Cardiac muscle cell (in vitro differentiated cells and primary cell): ENCODE measurements at regions not wholly inside any gene's neighbourhood (a gene's known extent, or its start where the extent isn't known, plus 50 kb on each side); places are given as distances from the start of the nearest gene placed in this dataset.

Source experiments
- DNase-seq, 2 donors: peaks; one replicate each; pipeline versions ENCODE4 v3.0.0 to v3.0.0-alpha.2; 2010 to 2017; ENCODE audit warnings: low read depth in 1 of 2, low spot score in 1 of 2
- H3K27ac ChIP-seq: fragments of 200-600 bp; sonication (generic); 2 replicates; pipeline ENCODE4 v1.5.1; 2016
- H3K27me3 ChIP-seq: fragments of 200-600 bp; sonication (generic); 2 replicates; pipeline ENCODE4 v1.6.0; 2016; ENCODE audit warnings: control low read depth
- H3K36me3 ChIP-seq: fragments of 200-600 bp; sonication (generic); 2 replicates; pipeline ENCODE4 v1.5.1; 2016; ENCODE audit warnings: control low read depth
- H3K4me1 ChIP-seq: fragments of 200-600 bp; sonication (generic); 2 replicates; pipeline ENCODE4 v1.8.1; 2017; ENCODE audit warnings: low read depth, mild to moderate bottlenecking, mixed run types
- H3K4me3 ChIP-seq: fragments of 200-600 bp; sonication (generic); 2 replicates; pipeline ENCODE4 v1.5.1; 2016; ENCODE audit warnings: mild to moderate bottlenecking
- H3K9me3 ChIP-seq: fragments of 200-600 bp; sonication (generic); 2 replicates; pipeline ENCODE4 v1.5.1; 2017; ENCODE audit warnings: low read depth, mild to moderate bottlenecking, control low read depth
- TF ChIP-seq, protein P1 (sequence below): IDR thresholded peaks from 2 replicates; pipeline ENCODE4 v1.5.1; 2012; ENCODE audit warnings: low read depth, mild to moderate bottlenecking, low read length

GRCh38 chr9:25613709-25614108, 64.5 kb downstream of the TUSC1 start:
- no peaks in the 10 kb centered on the region for H3K36me3 ChIP-seq
- TF ChIP-seq, protein P1, sequence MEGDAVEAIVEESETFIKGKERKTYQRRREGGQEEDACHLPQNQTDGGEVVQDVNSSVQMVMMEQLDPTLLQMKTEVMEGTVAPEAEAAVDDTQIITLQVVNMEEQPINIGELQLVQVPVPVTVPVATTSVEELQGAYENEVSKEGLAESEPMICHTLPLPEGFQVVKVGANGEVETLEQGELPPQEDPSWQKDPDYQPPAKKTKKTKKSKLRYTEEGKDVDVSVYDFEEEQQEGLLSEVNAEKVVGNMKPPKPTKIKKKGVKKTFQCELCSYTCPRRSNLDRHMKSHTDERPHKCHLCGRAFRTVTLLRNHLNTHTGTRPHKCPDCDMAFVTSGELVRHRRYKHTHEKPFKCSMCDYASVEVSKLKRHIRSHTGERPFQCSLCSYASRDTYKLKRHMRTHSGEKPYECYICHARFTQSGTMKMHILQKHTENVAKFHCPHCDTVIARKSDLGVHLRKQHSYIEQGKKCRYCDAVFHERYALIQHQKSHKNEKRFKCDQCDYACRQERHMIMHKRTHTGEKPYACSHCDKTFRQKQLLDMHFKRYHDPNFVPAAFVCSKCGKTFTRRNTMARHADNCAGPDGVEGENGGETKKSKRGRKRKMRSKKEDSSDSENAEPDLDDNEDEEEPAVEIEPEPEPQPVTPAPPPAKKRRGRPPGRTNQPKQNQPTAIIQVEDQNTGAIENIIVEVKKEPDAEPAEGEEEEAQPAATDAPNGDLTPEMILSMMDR: no peak
- DNase-seq: no peak

DNA sequence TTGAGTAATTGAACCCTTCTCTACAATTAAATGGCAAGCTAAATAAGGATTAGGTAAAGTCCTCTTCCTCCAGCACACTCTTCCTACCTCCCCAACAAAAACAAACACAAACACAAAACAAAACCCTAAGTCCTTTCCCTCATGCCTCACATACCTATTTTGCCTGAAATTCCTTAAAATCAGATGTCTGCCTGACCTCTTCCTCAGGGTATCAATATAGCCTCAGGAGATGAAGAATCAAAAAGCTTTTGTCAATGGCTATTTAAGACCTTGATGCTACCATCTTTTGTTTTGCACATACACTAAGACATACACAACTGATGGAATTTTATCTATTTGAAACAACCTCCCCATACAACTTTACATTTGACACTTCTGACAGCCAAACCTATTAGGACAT, 75.1 kb downstream of the TUSC1 start:
- DNase-seq: no peak
- no peak overlapping the region for H3K4me3 ChIP-seq
- H3K4me1 ChIP-seq: no peaks in the 10 kb centered on the region

More at GRCh38 chr9:25613709-25614108, 64.5 kb downstream of the TUSC1 start:
- Histone ChIP-seq H3K4me1 (no peaks in the 10 kb centered on the region), H3K4me3 (no peak overlapping the region), H3K9me3 (no peaks in the 10 kb centered on the region), H3K27ac (no peak overlapping the region), H3K27me3 (no peaks in the 10 kb centered on the region)

GRCh38 chr9:25602400-25603044, 75.7 kb downstream of the TUSC1 start:
- Histone ChIP-seq H3K27me3 (no peaks in the 10 kb centered on the region), H3K27ac (no peak overlapping the region), H3K4me3 (no peak overlapping the region), H3K4me1 (no peaks in the 10 kb centered on the region), H3K36me3 (no peaks in the 10 kb centered on the region), H3K9me3 (no peaks in the 10 kb centered on the region)
- DNase-seq: no peak
- TF ChIP-seq, protein P1: no peak

More for the DNA sequence above, 75.1 kb downstream of the TUSC1 start:
- H3K27ac ChIP-seq: no peak overlapping the region
- no peaks in the 10 kb centered on the region for H3K9me3 ChIP-seq
- no peaks in the 10 kb centered on the region for H3K27me3 ChIP-seq
- TF ChIP-seq, protein P1: no peak
- no peaks in the 10 kb centered on the region for H3K36me3 ChIP-seq

DNA sequence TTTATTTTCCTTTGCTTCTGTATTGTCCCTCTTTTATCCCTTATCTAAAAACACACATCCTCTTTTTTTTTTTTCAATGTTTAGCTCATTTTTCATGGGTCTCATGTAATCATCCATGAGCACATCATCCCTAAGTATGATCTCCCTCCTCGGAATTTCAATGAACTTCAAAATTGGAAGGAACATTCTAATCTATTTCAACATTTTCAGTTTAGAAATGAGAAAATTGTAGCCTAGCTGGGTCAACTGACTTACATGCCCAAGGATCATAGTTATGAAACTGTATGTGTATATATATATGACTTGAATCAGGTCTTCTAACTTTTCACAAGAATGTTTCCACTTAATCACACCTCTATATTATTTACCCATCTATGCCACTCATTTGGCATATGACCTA, 77.7 kb downstream of the TUSC1 start:
- Histone ChIP-seq H3K4me1 (no peaks in the 10 kb centered on the region), H3K27me3 (no peaks in the 10 kb centered on the region), H3K4me3 (no peak overlapping the region), H3K36me3 (no peaks in the 10 kb centered on the region), H3K27ac (no peak overlapping the region), H3K9me3 (no peaks in the 10 kb centered on the region)
- TF ChIP-seq, protein P1: no peak
- no peak for DNase-seq

- H3K4me1 ChIP-seq: no peaks in the 10 kb centered on the region
- DNase-seq: no peak
- no peaks in the 10 kb centered on the region for H3K9me3 ChIP-seq
- TF ChIP-seq, protein P1: no peak
- no peak overlapping the region for H3K27ac ChIP-seq
- no peaks in the 10 kb centered on the region for H3K36me3 ChIP-seq
- H3K27me3 ChIP-seq: no peaks in the 10 kb centered on the region
- H3K4me3 ChIP-seq: no peak overlapping the region
Observed at GRCh38 chr9:25584611-25585010, 93.6 kb downstream of the TUSC1 start.

DNA sequence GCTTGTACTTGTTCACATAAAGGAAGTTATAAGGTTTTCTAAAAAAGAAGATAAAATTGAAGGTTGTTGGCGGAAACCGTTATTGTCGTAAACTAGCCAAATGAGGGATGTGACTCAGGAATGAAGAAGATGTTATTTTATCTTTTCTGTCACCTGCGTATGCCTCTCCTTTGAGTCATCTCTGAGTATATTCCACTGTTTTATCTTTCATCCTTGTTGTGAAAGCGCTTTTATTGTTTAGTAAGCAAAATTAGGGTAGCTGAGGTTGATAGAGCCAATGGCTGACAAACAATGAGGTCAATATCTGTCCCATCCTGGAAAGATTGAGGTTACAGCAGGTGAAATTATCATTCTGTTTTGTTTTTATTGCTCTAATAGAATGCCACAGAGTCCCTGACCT, 105.0 kb downstream of the TUSC1 start:
- Histone ChIP-seq H3K4me1 (no peaks in the 10 kb centered on the region), H3K36me3 (no peaks in the 10 kb centered on the region), H3K27me3 (no peaks in the 10 kb centered on the region), H3K27ac (no peak overlapping the region), H3K4me3 (no peak overlapping the region), H3K9me3 (no peaks in the 10 kb centered on the region)
- DNase-seq: no peak
- TF ChIP-seq, protein P1: no peak
